Suppressor macrophage (primary cell): ENCODE measurements at regions not wholly inside any gene's neighbourhood (a gene's known extent, or its start where the extent isn't known, plus 50 kb on each side); places are given as distances from the start of the nearest gene placed in this dataset.

Source experiments
- DNase-seq, 4 experiments: peaks; one replicate each; pipeline ENCODE4 v3.0.0-alpha.2; 2020 to 2022

- no peak for DNase-seq
Measured at GRCh38 chr4:125517831-125518230, 203.1 kb downstream of the FAT4 start.

DNA sequence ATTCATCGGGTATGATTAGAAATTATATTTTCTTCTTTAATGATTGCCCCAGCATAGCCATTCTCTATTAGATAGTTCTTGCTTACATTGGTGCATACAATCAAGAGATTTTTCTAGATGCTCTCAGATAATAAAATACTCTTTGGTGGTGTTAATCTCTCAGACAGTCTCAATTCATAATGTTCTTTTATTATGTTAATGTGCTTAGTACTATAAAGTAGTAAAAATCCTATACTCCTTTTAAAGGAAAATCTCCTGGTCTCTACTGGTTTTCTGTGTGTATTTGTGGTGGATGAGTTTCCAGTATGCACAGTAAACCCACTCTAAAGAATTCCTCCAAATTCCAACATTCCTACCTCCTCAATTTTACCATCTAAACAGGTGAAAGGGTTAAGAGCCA lies 203.5 kb downstream of the FAT4 start:
- no peak for DNase-seq

DNA sequence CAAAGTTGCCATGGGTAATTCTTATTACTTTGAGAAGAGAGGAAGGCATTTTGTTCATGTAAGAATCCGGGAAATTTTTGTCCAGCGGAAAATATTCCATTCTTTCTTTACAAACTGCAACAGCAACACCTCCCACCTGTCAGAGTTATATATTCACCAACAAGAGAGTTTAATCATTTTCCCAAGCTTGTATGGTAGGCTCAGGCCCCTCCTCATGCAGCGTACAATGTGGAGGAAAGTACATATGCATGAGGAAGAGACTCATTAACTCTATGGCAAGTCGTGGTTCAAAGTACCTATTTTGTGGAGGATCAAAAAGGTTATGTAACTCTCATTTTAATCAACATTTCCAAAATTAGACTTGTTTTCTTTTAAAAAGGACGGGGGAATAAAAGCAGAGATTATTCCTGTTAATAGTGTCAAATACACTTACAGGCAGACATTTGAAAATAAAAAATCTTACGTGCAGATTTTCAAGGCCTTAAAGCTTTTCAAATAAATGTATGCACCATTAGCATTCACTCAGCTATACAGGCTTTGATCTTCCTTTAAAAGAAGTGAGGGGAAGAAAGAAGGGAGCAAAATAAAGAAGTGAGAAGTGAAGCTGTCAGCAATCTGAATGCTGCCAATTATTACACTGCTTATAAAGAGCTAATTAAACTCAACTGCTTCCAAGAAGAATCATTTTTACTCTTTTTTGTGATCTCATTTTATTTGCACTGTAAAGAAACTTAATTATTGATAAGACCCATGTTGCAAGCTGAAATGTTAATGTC lies 204.8 kb downstream of the FAT4 start:
- DNase-seq, result no peak

DNA sequence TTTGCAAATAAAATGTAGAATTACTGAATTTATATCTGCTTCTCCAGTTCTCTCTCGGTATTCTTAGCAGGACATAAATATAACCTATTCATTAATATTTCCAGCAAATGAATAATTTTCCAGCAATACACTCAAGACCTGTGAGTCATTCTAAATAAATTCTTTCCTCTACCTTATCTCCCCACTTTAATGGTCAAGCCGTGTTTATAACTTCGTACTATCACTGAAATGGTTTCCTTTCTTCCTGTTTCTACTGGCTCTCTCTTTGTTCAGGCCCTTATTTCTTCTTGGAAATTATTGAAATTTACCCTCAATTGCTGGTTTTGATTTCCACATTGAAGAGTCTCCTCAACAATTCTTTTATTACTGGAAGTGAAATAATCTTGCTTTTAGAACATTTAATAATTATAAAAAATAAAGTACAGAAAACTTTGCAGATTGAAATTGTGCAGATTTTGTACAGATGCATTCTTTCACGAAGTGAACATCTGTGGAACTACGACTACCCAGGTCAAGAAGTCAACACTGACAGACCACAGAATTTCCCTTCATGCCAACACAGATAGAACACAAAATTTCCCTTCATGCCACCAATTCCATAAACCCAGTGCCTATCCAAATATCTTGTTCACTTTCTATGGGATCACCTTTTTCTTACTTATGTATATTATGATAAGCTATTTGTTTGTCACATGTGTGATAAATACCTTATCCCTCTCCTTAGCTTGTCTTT lies 205.7 kb downstream of the FAT4 start:
- no peak for DNase-seq

- no peak for DNase-seq
Measured at GRCh38 chr4:125522588-125522987, 207.8 kb downstream of the FAT4 start.

DNA sequence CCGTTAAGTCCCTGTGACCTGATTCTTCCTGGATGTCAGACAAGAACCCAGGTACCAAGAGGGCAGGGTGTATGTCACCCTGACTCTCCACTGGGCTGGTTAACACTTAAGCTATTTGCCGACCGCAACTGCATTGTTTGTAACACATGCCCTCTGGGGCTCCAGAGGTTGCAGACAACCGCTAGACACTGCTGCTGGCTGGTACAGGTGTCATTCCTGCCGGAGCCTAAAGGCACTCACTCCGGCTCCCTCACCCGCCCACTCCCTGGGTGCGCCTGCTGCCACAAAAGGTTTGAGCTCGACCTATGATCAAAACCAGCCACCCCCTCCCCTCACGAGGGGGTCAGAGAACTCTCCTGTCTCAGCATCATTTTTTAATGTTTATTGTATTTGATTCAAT lies 208.2 kb downstream of the FAT4 start:
- no peak for DNase-seq

DNA sequence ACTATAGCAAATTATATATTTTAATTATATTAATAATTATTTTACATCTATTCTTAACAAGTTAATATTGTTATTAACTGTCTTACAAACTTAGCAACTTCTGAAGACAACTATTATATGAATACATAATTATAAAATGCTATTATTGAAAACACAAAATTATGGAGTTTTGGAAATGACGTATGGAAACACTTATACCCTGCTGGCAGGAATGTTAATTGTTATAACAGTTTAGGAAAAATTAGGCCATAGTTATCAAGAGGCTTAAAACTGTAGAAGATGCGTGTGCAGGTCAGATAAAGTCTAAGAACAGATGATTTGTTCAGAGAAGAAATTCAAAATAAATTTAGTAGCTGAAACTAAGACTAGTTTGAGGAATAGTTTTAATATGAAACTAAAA lies 211.7 kb downstream of the FAT4 start:
- DNase-seq, result no peak

GRCh38 chr4:125527681-125528080 lies 212.9 kb downstream of the FAT4 start:
- DNase-seq, result no peak

GRCh38 chr4:125529071-125529470 lies 214.3 kb downstream of the FAT4 start:
- no peak for DNase-seq

- no peak for DNase-seq
Measured at GRCh38 chr4:125538670-125539069, 223.9 kb downstream of the FAT4 start.

- no peak for DNase-seq
Measured at GRCh38 chr4:125539691-125540090, 224.9 kb downstream of the FAT4 start.

GRCh38 chr4:125541836-125542385 lies 227.2 kb downstream of the FAT4 start:
- DNase-seq, result no peak

GRCh38 chr4:125546272-125546671 lies 231.5 kb downstream of the FAT4 start:
- no peak for DNase-seq

GRCh38 chr4:125547836-125548235 lies 233.1 kb downstream of the FAT4 start:
- no peak for DNase-seq

- no peak for DNase-seq
Measured at GRCh38 chr4:125550769-125551168, 236.0 kb downstream of the FAT4 start.

- DNase-seq, result no peak
Measured at GRCh38 chr4:125551466-125551865, 236.7 kb downstream of the FAT4 start.

DNA sequence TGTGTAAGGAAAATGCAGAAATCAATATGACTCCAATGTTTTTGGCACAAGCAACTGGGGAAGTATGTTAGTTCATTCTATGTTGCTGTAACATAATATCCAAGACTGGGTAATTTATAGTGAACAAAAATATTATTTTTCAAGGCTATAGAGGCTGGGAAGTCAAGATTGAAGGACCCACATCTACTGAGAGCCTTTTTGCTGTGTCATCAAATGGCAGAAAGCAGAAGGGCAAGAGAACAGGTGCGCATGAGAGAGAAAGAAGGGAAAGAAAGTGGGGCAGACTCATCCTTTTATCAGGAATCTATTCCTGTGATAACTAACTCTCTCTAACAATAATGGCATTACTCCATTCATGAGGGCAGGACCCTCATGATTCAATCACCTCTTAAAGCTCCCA lies 237.2 kb downstream of the FAT4 start:
- DNase-seq, result no peak

- no peak for DNase-seq
Measured at GRCh38 chr4:125572601-125573000, 257.8 kb downstream of the FAT4 start.

- DNase-seq, result no peak
Measured at GRCh38 chr4:125573368-125573767, 258.6 kb downstream of the FAT4 start.

DNA sequence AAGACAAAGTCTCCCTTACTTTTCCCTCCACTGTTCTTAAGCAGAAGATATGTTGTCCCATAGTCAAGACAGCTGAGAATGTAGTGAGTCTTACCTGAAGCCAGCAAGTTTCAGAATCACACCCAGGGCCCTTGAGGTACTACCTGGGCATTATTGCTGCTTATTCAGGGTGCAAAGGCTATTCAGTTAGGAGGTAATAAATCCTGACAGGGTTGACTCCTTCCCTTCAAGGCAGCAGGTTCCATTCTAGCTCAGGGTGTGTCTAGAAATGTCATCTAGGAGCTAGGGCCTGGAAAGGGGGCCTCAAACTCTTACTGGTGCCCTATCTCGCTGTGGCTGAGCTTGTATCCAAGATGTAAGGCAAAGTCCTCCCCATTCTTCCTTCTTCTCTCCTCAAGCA lies 259.0 kb downstream of the FAT4 start:
- no peak for DNase-seq

- no peak for DNase-seq
Measured at GRCh38 chr4:125582302-125582701, 267.5 kb downstream of the FAT4 start.

DNA sequence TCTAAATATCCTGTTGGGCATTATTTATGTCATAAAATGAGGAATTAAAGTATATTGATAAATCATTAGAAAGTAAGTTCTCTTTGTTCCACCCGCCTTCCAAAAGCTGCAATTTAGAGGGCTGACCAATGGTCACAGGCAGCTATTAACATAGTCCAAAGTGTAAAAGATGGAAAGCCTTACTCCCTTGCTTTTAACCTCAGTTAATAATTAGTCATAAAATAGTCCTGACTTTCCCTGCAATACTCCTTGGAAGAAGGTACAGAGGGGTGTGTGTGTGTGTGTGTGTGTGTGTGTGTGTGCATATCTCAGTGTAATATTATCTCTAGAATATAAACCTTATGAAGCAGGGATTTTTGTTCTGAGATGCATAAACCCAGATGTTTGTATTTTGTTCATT lies 275.4 kb downstream of the FAT4 start:
- no peak for DNase-seq

GRCh38 chr4:125591290-125591689 lies 276.5 kb downstream of the FAT4 start:
- DNase-seq, result no peak

DNA sequence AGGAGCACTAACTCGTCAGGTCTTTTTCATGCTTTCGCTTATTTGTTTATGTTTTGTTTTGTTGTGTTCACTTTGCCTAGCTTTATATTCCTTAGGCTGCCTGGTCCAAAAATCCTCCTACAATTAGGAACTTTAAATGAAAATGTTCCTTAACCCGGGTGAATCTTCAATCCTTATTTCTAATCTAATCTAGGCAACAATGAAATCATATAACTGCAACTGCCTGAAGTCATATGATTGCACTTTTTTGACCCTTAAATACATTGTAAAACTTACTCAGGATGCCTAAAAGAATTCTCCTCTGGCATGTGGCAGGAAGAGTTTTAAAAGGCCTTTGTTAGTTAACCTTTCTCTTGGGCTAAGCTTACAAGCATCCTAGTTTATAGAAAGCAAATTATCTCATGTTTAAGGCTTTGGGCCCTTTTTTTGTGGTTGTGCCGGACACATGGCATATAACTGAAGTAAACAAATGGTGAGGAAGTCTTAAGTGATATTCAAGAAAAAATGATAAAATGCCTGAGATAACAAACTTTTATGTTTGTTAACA lies 279.4 kb downstream of the FAT4 start:
- no peak for DNase-seq
